H9 (cell line): ENCODE measurements at regions not wholly inside any gene's neighbourhood (a gene's known extent, or its start where the extent isn't known, plus 50 kb on each side); places are given as distances from the start of the nearest gene placed in this dataset.
A peak's percentile ranks its signal among the peaks of the same experiment; 100 is the strongest.

Experiments
- DNase-seq: peaks from one replicate; pipeline ENCODE4 v3.0.0-alpha.2; 2017
- H2AFZ ChIP-seq: one replicate; pipeline ENCODE4 v1.6.1; 2013; ENCODE audit warnings: mild to moderate bottlenecking, low read length, control low read depth, moderate library complexity
- H2AK5ac ChIP-seq: 2 replicates; pipeline ENCODE4 v1.6.1; 2013; ENCODE audit warnings: low read length, control low read depth, mixed read lengths; ENCODE audit not compliant: insufficient read length
- H2BK120ac ChIP-seq: one replicate; pipeline ENCODE4 v1.6.1; 2013; ENCODE audit warnings: low read depth, mild to moderate bottlenecking, low read length, control low read depth, inconsistent platforms; ENCODE audit not compliant: poor library complexity, severe bottlenecking
- H2BK12ac ChIP-seq: 2 replicates; pipeline ENCODE4 v1.6.1; 2013; ENCODE audit warnings: low read length, control low read depth, mixed read lengths, low read depth; ENCODE audit not compliant: insufficient read length
- H2BK15ac ChIP-seq: 2 replicates; pipeline ENCODE4 v1.6.1; 2013; ENCODE audit warnings: low read depth, low read length, control low read depth
- H2BK20ac ChIP-seq: one replicate; pipeline ENCODE4 v1.6.1; 2013; ENCODE audit warnings: low read depth, mild to moderate bottlenecking, low read length, control low read depth, inconsistent platforms; ENCODE audit not compliant: poor library complexity, severe bottlenecking
- H2BK5ac ChIP-seq: 2 replicates; pipeline ENCODE4 v1.6.1; 2013; ENCODE audit warnings: low read length, control low read depth, mixed read lengths; ENCODE audit not compliant: insufficient read length
- H3K14ac ChIP-seq: 2 replicates; pipeline ENCODE4 v1.6.1; 2013; ENCODE audit warnings: low read length, control low read depth; ENCODE audit not compliant: insufficient read depth
- H3K18ac ChIP-seq: 2 replicates; pipeline ENCODE4 v1.6.1; 2013; ENCODE audit warnings: low read depth, mild to moderate bottlenecking, mixed read lengths, low read length, control low read depth; ENCODE audit not compliant: insufficient read length
- H3K23ac ChIP-seq: 2 replicates; pipeline ENCODE4 v1.6.1; 2013; ENCODE audit warnings: low read length, control low read depth, mixed read lengths, low read depth; ENCODE audit not compliant: insufficient read length
- H3K23me2 ChIP-seq: 2 replicates; pipeline ENCODE4 v1.6.1; 2013; ENCODE audit warnings: low read depth, mild to moderate bottlenecking, mixed read lengths, low read length, control low read depth; ENCODE audit not compliant: insufficient read length, poor library complexity, severe bottlenecking
- H3K27ac ChIP-seq: 2 replicates; pipeline ENCODE4 v1.5.1; 2013; ENCODE audit warnings: low read length, control low read depth, mixed read lengths, low read depth; ENCODE audit not compliant: insufficient read length
- H3K27me3 ChIP-seq: 2 replicates; pipeline ENCODE4 v1.6.1; 2013; ENCODE audit warnings: low read length, control low read depth, inconsistent platforms; ENCODE audit not compliant: insufficient read depth
- H3K4ac ChIP-seq: 2 replicates; pipeline ENCODE4 v1.6.1; 2013; ENCODE audit warnings: low read depth, mild to moderate bottlenecking, control low read depth, inconsistent platforms, low read length, moderate library complexity
- H3K4me1 ChIP-seq: 2 replicates; pipeline ENCODE4 v1.6.1; 2013; ENCODE audit warnings: low read length, control low read depth, inconsistent platforms; ENCODE audit not compliant: insufficient read depth
- H3K4me2 ChIP-seq: 2 replicates; pipeline ENCODE4 v1.6.1; 2013; ENCODE audit warnings: low read length, control low read depth, mixed read lengths; ENCODE audit not compliant: insufficient read length, insufficient read depth
- H3K56ac ChIP-seq: 2 replicates; pipeline ENCODE4 v1.6.1; 2013; ENCODE audit warnings: low read depth, mild to moderate bottlenecking, mixed read lengths, low read length, control low read depth; ENCODE audit not compliant: insufficient read length
- H3K79me1 ChIP-seq: 2 replicates; pipeline ENCODE4 v1.6.1; 2013; ENCODE audit warnings: low read depth, mild to moderate bottlenecking, moderate library complexity, low read length, control low read depth, inconsistent platforms; ENCODE audit not compliant: insufficient read depth, poor library complexity, severe bottlenecking
- H3K79me2 ChIP-seq: 2 replicates; pipeline ENCODE4 v1.6.1; 2013; ENCODE audit warnings: low read length, control low read depth, inconsistent platforms; ENCODE audit not compliant: insufficient read depth
- H3K9ac ChIP-seq: 2 replicates; pipeline ENCODE4 v1.6.1; 2013; ENCODE audit warnings: low read length, control low read depth, mixed read lengths; ENCODE audit not compliant: insufficient read length; ENCODE audit errors: extremely low read depth
- H3K9me3 ChIP-seq: one replicate; pipeline ENCODE4 v1.6.1; 2013; ENCODE audit warnings: low read depth, low read length, inconsistent platforms; ENCODE audit not compliant: control insufficient read depth
- H3T11ph ChIP-seq: one replicate; pipeline ENCODE4 v1.6.1; 2013; ENCODE audit warnings: mild to moderate bottlenecking, low read length, control low read depth, inconsistent platforms
- H4K20me1 ChIP-seq: one replicate; pipeline ENCODE4 v1.6.1; 2013; ENCODE audit not compliant: control insufficient read depth, insufficient read length, insufficient read depth
- H4K5ac ChIP-seq: 2 replicates; pipeline ENCODE4 v1.6.1; 2013; ENCODE audit warnings: low read depth, mild to moderate bottlenecking, mixed read lengths, low read length, control low read depth; ENCODE audit not compliant: insufficient read length
- H4K8ac ChIP-seq: replicated peaks from 2 replicates; pipeline ENCODE4 v1.6.1; 2013; ENCODE audit warnings: low read length, control low read depth, mixed read lengths, low read depth; ENCODE audit not compliant: insufficient read length
- H4K91ac ChIP-seq: 2 replicates; pipeline ENCODE4 v1.6.1; 2013; ENCODE audit warnings: low read depth, mild to moderate bottlenecking, moderate library complexity, mixed read lengths, low read length, control low read depth; ENCODE audit not compliant: insufficient read length
- H3K27ac Mint-ChIP-seq, 3 experiments: 2 replicates in 2 of 3; 3 replicates in 1 of 3; pipeline ENCODE4 v1.8.0; 2020 to 2021; ENCODE audit warnings: mixed read lengths in 3 of 3, mild to moderate bottlenecking in 1 of 3, moderate library complexity in 1 of 3
- H3K27me3 Mint-ChIP-seq: 2 replicates; pipeline ENCODE4 v1.8.0; 2021; ENCODE audit warnings: low read depth, mild to moderate bottlenecking, moderate library complexity, mixed read lengths
- H3K36me3 Mint-ChIP-seq, 3 experiments: 2 replicates in 2 of 3; 3 replicates in 1 of 3; pipeline ENCODE4 v1.8.0; 2020 to 2021; ENCODE audit warnings: low read depth in 3 of 3, mixed read lengths in 3 of 3; ENCODE audit not compliant: insufficient read depth in 1 of 3
- H3K4me1 Mint-ChIP-seq, 2 experiments: 2 replicates each; pipeline ENCODE4 v1.8.0; 2020; ENCODE audit warnings: mixed read lengths in 2 of 2
- H3K4me3 Mint-ChIP-seq, 2 experiments: 2 replicates in 1 of 2; 3 replicates in 1 of 2; pipeline ENCODE4 v1.8.0; 2020 to 2021; ENCODE audit warnings: mild to moderate bottlenecking in 2 of 2, mixed read lengths in 2 of 2, moderate library complexity in 1 of 2
- H3K9me3 Mint-ChIP-seq, 2 experiments: 2 replicates in 1 of 2; 3 replicates in 1 of 2; pipeline ENCODE4 v1.8.0; 2020; ENCODE audit warnings: mild to moderate bottlenecking in 2 of 2, mixed read lengths in 2 of 2, moderate library complexity in 1 of 2
- WGBS: extraction: QIAGEN DNeasy Blood & Tissue Kit; methylation state at CpG from one replicate; pipeline ENCODE4 v1.1.7; 2013; ENCODE audit warnings: missing lambda C conversion rate, low lambda C conversion rate, mixed read lengths; ENCODE audit not compliant: insufficient read length; ENCODE audit errors: extremely low coverage; 5-methylcytosine and 5-hydroxymethylcytosine counted together
- TF ChIP-seq, protein P1 (sequence below): fragments of 200-600 bp; sonication (generic); conservative IDR thresholded peaks from 3 replicates; pipeline ENCODE4 v1.8.0; 2021; ENCODE audit warnings: antibody characterized with exemption, mild to moderate bottlenecking

DNA sequence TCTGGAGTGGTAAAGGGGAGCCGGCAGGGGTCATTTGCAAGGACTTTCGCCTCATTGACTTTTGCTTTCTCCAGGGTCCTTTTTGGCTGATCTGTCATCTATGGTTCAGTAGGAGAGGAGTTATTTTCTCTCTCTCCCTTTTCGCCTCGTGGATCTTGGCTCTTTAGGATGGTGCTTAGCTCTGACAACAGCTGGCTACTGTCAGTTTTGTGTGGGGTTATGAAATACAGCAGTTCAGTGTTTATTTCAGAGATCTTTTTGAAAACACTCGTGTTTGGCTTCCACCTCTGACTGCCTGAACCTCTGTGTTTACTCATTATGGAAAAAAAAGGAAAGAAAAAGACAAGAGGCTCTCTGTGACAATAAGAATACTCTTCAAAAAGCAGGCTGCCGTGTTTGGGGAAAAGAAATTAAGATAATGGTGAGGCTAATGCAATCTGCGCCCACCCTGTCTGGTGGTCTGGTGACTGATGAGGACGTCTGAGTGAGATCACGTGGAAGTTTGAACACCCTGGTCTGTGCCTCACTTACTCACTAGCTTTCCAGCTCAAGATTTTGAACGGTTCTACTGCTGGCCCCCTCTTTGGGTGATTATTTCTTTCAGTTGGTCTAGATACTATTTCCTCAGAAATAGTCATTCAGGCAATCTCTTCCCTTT lies 567.7 kb downstream of the CAAP1 start:
- H3K9me3 ChIP-seq, result no peaks in the 10 kb centered on the region
- no peak overlapping the region for H2BK5ac ChIP-seq
- H4K91ac ChIP-seq, result no peak overlapping the region
- H3K79me2 ChIP-seq, result no peaks in the 10 kb centered on the region
- TF ChIP-seq, protein P1, sequence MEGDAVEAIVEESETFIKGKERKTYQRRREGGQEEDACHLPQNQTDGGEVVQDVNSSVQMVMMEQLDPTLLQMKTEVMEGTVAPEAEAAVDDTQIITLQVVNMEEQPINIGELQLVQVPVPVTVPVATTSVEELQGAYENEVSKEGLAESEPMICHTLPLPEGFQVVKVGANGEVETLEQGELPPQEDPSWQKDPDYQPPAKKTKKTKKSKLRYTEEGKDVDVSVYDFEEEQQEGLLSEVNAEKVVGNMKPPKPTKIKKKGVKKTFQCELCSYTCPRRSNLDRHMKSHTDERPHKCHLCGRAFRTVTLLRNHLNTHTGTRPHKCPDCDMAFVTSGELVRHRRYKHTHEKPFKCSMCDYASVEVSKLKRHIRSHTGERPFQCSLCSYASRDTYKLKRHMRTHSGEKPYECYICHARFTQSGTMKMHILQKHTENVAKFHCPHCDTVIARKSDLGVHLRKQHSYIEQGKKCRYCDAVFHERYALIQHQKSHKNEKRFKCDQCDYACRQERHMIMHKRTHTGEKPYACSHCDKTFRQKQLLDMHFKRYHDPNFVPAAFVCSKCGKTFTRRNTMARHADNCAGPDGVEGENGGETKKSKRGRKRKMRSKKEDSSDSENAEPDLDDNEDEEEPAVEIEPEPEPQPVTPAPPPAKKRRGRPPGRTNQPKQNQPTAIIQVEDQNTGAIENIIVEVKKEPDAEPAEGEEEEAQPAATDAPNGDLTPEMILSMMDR, result no peak
- H4K20me1 ChIP-seq, result no peaks in the 10 kb centered on the region
- H3K4ac ChIP-seq, result no peak overlapping the region
- Mint-ChIP-seq H3K27me3 (no peaks in the 10 kb centered on the region), H3K9me3 (no peaks in the 10 kb centered on the region; a peak in 1 of 5 replicates), H3K4me1 (peaks cover 0 to 2% of the 10 kb centered on the region in 2 experiments; a peak in 1 of 4 replicates), H3K4me3 (no peak overlapping the region), H3K36me3 (peaks cover 0 to 4% (median 0%) of the 10 kb centered on the region in 3 experiments; a peak in 1 of 7 replicates), H3K27ac (peak overlapping the region in 2 of 3 experiments; percentile 49 to 68; a peak in 2 of 7 replicates)
- H4K8ac ChIP-seq, result no peak overlapping the region
- H3K79me1 ChIP-seq, result no peaks in the 10 kb centered on the region
- no peak overlapping the region for H2BK15ac ChIP-seq
- H3K23me2 ChIP-seq, result no peaks in the 10 kb centered on the region
- no peak overlapping the region for H3K56ac ChIP-seq
- no peak overlapping the region for H4K5ac ChIP-seq
- WGBS, result no CpG with 5 or more reads among the region's 10 CpGs
- H2BK20ac ChIP-seq, result no peak overlapping the region
- H2BK120ac ChIP-seq, result no peak overlapping the region
- no peak overlapping the region for H3T11ph ChIP-seq
- H3K18ac ChIP-seq, result no peak overlapping the region
- no peak overlapping the region for H3K4me2 ChIP-seq
- no peak overlapping the region for H2AFZ ChIP-seq
- no peaks in the 10 kb centered on the region for H3K4me1 ChIP-seq
- DNase-seq, result no peak
- H3K14ac ChIP-seq, result no peak overlapping the region
- H3K27me3 ChIP-seq, result no peaks in the 10 kb centered on the region
- no peak overlapping the region for H3K9ac ChIP-seq
- no peak overlapping the region for H3K23ac ChIP-seq
- no peak overlapping the region for H2AK5ac ChIP-seq
- H3K27ac ChIP-seq, result no peak overlapping the region
- H2BK12ac ChIP-seq, result no peak overlapping the region
